Pancreas (tissue), 10 donors: ENCODE measurements at regions not wholly inside any gene's neighbourhood (a gene's known extent, or its start where the extent isn't known, plus 50 kb on each side); places are given as distances from the start of the nearest gene placed in this dataset.
"Not testable (repeated sequence)": the region's sequence is repeated elsewhere in the genome, so short reads cannot be mapped to it uniquely, and the experiment has no call there.

Experiments used
- ATAC-seq, 4 donors: fragments of 200-7000 bp; cut with Tn5 transposase; one replicate each; pipeline versions ENCODE4 v1.8.0 to v1.9.1; 2020; ENCODE audit warnings: mild to moderate bottlenecking in 4 of 4, moderate library complexity in 4 of 4
- DNase-seq, 6 donors: peaks; one replicate each; pipeline ENCODE4 v3.0.0-alpha.2; 2020
- FAIRE-seq: peaks from 2 replicates; lab custom pipeline; 2012; peaks lifted over from hg19 to GRCh38; lab: Jason Lieb, UNC
- H3K27ac ChIP-seq, 4 donors: fragments of 200-600 bp; sonication (generic); 1 replicate in 3 of 4; 2 replicates in 1 of 4; pipeline versions ENCODE4 v1.5.0 to v1.8.0; 2020
- H3K27me3 ChIP-seq, 4 donors: fragments of 200-600 bp; one replicate each; pipeline ENCODE4 v1.8.0; 2021
- H3K36me3 ChIP-seq, 3 donors: fragments of 200-600 bp; sonication (generic) in 1 of 3; one replicate each; pipeline versions ENCODE4 v1.5.0 to v1.8.0; 2020 to 2021
- H3K4me1 ChIP-seq, 3 donors: fragments of 200-600 bp; one replicate each; pipeline ENCODE4 v1.8.0; 2021
- H3K4me3 ChIP-seq, 4 donors: fragments of 200-600 bp; sonication (generic) in 2 of 4; one replicate each; pipeline versions ENCODE4 v1.5.0 to v1.8.0; 2020 to 2021
- H3K9me3 ChIP-seq, 4 donors: fragments of 200-600 bp; one replicate each; pipeline ENCODE4 v1.8.0; 2021
- CTCF ChIP-seq, 4 donors: fragments of 200-600 bp; sonication (generic) in 3 of 4; IDR thresholded peaks; one replicate each; pipeline versions ENCODE4 v1.5.0 to v1.8.0; 2021; ENCODE audit warnings: antibody characterized with exemption in 4 of 4
- WGBS, 2 donors: extraction: QIAGEN DNeasy Blood & Tissue Kit; methylation state at CpG; one replicate each; pipeline ENCODE4 v1.1.7; 2013; 5-methylcytosine and 5-hydroxymethylcytosine counted together
- intact Hi-C, 3 donors: fragments of 100-400 bp; cut with DNase I; formaldehyde crosslinking; loops; one replicate each; pipeline versions ENCODE4 v1.11.1 to v1.14.2; 2022
- donor health status: healthy with polysubstance abuse.
- donor health status: DM: no; HTN: no; CAD: no; lungs with moderate emphysema.
- donor health status: DM: no; HTN: no; CAD: no.
- donor health status: control.
- donor health status: control.
- donor health status: Bipolar disorder and iron deficiency.
- donor health status: DM: yes; HTN: yes; CAD: no.
- donor health status: DM: no; HTN: no; CAD: no.
- donor health status: DM: no; HTN: no; CAD: no.
- donor health status: DM: yes; HTN: yes; CAD: no.

- Histone ChIP-seq H3K27ac (no peak overlapping the region), H3K4me3 (no peak overlapping the region), H3K4me1 (no peaks in the 10 kb centered on the region), H3K36me3 (no peaks in the 10 kb centered on the region), H3K27me3 (no peaks in the 10 kb centered on the region), H3K9me3 (no peaks in the 10 kb centered on the region)
- ATAC-seq (no peak), DNase-seq (no peak), FAIRE-seq (no peak)
- TF ChIP-seq CTCF (IDR thresholded peaks at IDR 0.05): no peak
- intact Hi-C loops: no loop called here
- WGBS, 2 donors: 72 to 80% methylated on average over 2 of the region's 2 CpGs
Observed at GRCh38 chr3:74904646-74905045, 290.2 kb upstream of the CNTN3 start.

- H3K36me3 ChIP-seq, H3K27ac ChIP-seq, H3K4me3 ChIP-seq, H3K27me3 ChIP-seq, H3K9me3 ChIP-seq, FAIRE-seq, intact Hi-C loops, H3K4me1 ChIP-seq: not testable (repeated sequence)
- ATAC-seq: peak in 1 of 4 donors; percentile 34
- 80% methylated on average over 42 to 45 of the region's 45 CpGs for WGBS, 2 donors
- peak in 1 of 6 donors; percentile 33 for DNase-seq
Observed at GRCh38 chr3:74899796-74900516, 285.5 kb upstream of the CNTN3 start.

GRCh38 chr3:74897006-74897405 lies 282.5 kb upstream of the CNTN3 start:
- intact Hi-C loops: no loop called here
- WGBS, 2 donors: 45 to 52% methylated on average over 2 of the region's 2 CpGs
- H3K4me1 ChIP-seq: no peaks in the 10 kb centered on the region
- no peak for DNase-seq
- no peak for FAIRE-seq
- no peak for ATAC-seq
- H3K36me3 ChIP-seq: no peaks in the 10 kb centered on the region
- peak in 1 of 4 donors; percentile 8 for TF ChIP-seq CTCF (IDR thresholded peaks at IDR 0.05)
- no peak overlapping the region for H3K4me3 ChIP-seq
- no peak overlapping the region for H3K27ac ChIP-seq
- no peaks in the 10 kb centered on the region for H3K9me3 ChIP-seq
- H3K27me3 ChIP-seq: no peaks in the 10 kb centered on the region

- Histone ChIP-seq H3K4me3 (no peak overlapping the region), H3K27ac (no peak overlapping the region), H3K27me3 (no peaks in the 10 kb centered on the region), H3K9me3 (no peaks in the 10 kb centered on the region), H3K36me3 (no peaks in the 10 kb centered on the region), H3K4me1 (no peaks in the 10 kb centered on the region)
- ATAC-seq (no peak), FAIRE-seq (no peak), DNase-seq (no peak)
- TF ChIP-seq CTCF (IDR thresholded peaks at IDR 0.05): no peak
- intact Hi-C loops: no loop called here
- WGBS, 2 donors: 74 to 80% methylated on average over 6 of the region's 6 CpGs
Observed at GRCh38 chr3:74891312-74891711, 276.9 kb upstream of the CNTN3 start.

GRCh38 chr3:74883690-74884089 lies 269.2 kb upstream of the CNTN3 start:
- Histone ChIP-seq H3K36me3 (no peaks in the 10 kb centered on the region), H3K4me1 (no peaks in the 10 kb centered on the region), H3K27me3 (no peaks in the 10 kb centered on the region), H3K27ac (no peak overlapping the region), H3K9me3 (no peaks in the 10 kb centered on the region), H3K4me3 (no peak overlapping the region)
- peak in 1 of 6 donors; percentile 30 for DNase-seq
- no peak for FAIRE-seq
- intact Hi-C loops: no loop called here
- WGBS, 2 donors: 67 to 84% methylated on average over 2 of the region's 2 CpGs
- peak in 3 of 4 donors; percentile 46 to 62 (median 52) for ATAC-seq
- TF ChIP-seq CTCF (IDR thresholded peaks at IDR 0.05): peak in 1 of 4 donors; percentile 15
